Keratinocyte (primary cell): ENCODE measurements at regions not wholly inside any gene's neighbourhood (a gene's known extent, or its start where the extent isn't known, plus 50 kb on each side); places are given as distances from the start of the nearest gene placed in this dataset.

Source experiments
- CTCF ChIP-seq, 3 experiments: IDR thresholded peaks in 1 of 3; conservative IDR thresholded peaks in 1 of 3; optimal IDR thresholded peaks in 1 of 3; 2 replicates in 2 of 3; 3 replicates in 1 of 3; pipeline versions ENCODE3 to v1.5.1; 2011; ENCODE audit warnings: low read length in 3 of 3, mild to moderate bottlenecking in 3 of 3, moderate library complexity in 2 of 3, control low read depth in 1 of 3, inconsistent platforms in 1 of 3; ENCODE audit not compliant: insufficient read depth in 2 of 3; ENCODE audit errors: extremely low read depth in 1 of 3
- EZH2 ChIP-seq: IDR thresholded peaks from one replicate; pipeline ENCODE4 v1.6.1; 2012; ENCODE audit warnings: inconsistent platforms, mild to moderate bottlenecking, low read length, moderate library complexity

GRCh38 chr9:79089054-79089560 lies 482.7 kb upstream of the TLE4 start:
- TF ChIP-seq CTCF (optimal IDR thresholded peaks at IDR 0.05 in 1 of 3, IDR thresholded peaks at IDR 0.05 in 1 of 3, conservative IDR thresholded peaks at IDR 0.05 in 1 of 3; ENCODE audit: extremely low read depth in 1 of 3, insufficient read depth in 2 of 3, low read length in 3 of 3) (no peak), EZH2 (no peak)
